ENCODE measurements at regions not wholly inside any gene's neighbourhood (a gene's known extent, or its start where the extent isn't known, plus 50 kb on each side); places are given as distances from the start of the nearest gene placed in this dataset.

GRCh38 chr20:12906361-12906760 is 102.4 kb upstream of the SPTLC3 start:
- no peaks in the 10 kb centered on the region for H3K36me3 Mint-ChIP-seq
- DNase-seq (ENCODE audit: low spot score), result no peak
- H3K4me3 Mint-ChIP-seq, result no peak overlapping the region
- H3K9me3 Mint-ChIP-seq, result no peaks in the 10 kb centered on the region
- no peaks in the 10 kb centered on the region for H3K27me3 Mint-ChIP-seq (ENCODE audit: low read depth)
- no peak for TF ChIP-seq JUN (CRISPR knock-in tag; IDR thresholded peaks at IDR 0.05)
- no peak for TF ChIP-seq RORB (CRISPR knock-in tag; IDR thresholded peaks at IDR 0.05)
- TF ChIP-seq KAT7 (CRISPR knock-in tag; IDR thresholded peaks at IDR 0.05; ENCODE audit: borderline replicate concordance), result no peak
- TF ChIP-seq ATF6 (CRISPR knock-in tag; IDR thresholded peaks at IDR 0.05), result no peak
- no peak for TF ChIP-seq TEAD4 (CRISPR knock-in tag; IDR thresholded peaks at IDR 0.05)
- no peak for TF ChIP-seq ATF2 (CRISPR knock-in tag; IDR thresholded peaks at IDR 0.05; ENCODE audit: borderline replicate concordance, low read depth)
- TF ChIP-seq OVOL2 (CRISPR knock-in tag; IDR thresholded peaks at IDR 0.05; ENCODE audit: borderline replicate concordance), result no peak
- no peak for TF ChIP-seq PRDM15 (CRISPR knock-in tag; IDR thresholded peaks at IDR 0.05)
- no peak for TF ChIP-seq MLX (CRISPR knock-in tag; IDR thresholded peaks at IDR 0.05)
- no peak for TF ChIP-seq RELA (CRISPR knock-in tag; IDR thresholded peaks at IDR 0.05; ENCODE audit: borderline replicate concordance)
- ATAC-seq, result no peak
- H3K27ac Mint-ChIP-seq, result no peak overlapping the region
- ChIA-PET POLR2A (interaction anchor here (0.6 kb wide), 1 partner anchor 58 kb away, joined by 3 read pairs; no protein-coding TSS in a partner anchor), CTCF (no interaction called here)
- H3K4me1 Mint-ChIP-seq, result peaks cover 16% of the 10 kb centered on the region

DNA sequence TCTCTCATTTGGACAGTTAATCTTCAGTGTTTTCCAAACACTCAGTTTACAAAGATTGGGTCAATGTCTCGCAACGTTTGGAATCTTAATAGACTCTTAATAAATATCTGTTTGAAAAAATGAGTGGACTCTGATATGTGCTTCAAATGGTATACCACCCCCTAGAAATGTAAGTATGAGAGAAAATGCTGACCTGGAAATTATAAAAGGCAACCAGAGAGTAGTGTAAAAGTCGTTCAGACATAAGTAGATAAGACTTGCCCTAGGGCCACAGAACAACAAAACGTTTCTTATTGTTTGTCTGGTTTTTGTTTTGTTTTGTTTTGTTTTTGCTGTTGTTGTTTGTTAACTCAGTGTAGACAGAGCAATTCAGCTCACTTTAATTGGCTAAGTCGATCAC is 97.4 kb upstream of the SPTLC3 start:
- H3K27me3 Mint-ChIP-seq (ENCODE audit: low read depth), result peaks cover 2% of the 10 kb centered on the region; the same call in 1 of the 2 replicates
- no peak overlapping the region for H3K27ac Mint-ChIP-seq
- CTCF ChIA-PET, result interaction anchor here (0.5 kb wide), 1 partner anchor 721 kb away, joined by 3 read pairs; no protein-coding TSS in a partner anchor
- ATAC-seq (no peak), DNase-seq (ENCODE audit: low spot score) (no peak)
- POLR2A ChIA-PET, result no interaction called here
- TF ChIP-seq, protein P1, sequence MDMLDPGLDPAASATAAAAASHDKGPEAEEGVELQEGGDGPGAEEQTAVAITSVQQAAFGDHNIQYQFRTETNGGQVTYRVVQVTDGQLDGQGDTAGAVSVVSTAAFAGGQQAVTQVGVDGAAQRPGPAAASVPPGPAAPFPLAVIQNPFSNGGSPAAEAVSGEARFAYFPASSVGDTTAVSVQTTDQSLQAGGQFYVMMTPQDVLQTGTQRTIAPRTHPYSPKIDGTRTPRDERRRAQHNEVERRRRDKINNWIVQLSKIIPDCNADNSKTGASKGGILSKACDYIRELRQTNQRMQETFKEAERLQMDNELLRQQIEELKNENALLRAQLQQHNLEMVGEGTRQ (CRISPR knock-in tag; IDR thresholded peaks at IDR 0.05), result no peak
- TF ChIP-seq CBFB (CRISPR knock-in tag; IDR thresholded peaks at IDR 0.05; ENCODE audit: low read depth) (no peak), NR2C2 (CRISPR knock-in tag; IDR thresholded peaks at IDR 0.05) (no peak), JUN (CRISPR knock-in tag; IDR thresholded peaks at IDR 0.05) (no peak), NFATC4 (CRISPR knock-in tag; IDR thresholded peaks at IDR 0.05) (no peak), ZNF138 (CRISPR knock-in tag; conservative IDR thresholded peaks at IDR 0.05) (no peak), PRDM15 (CRISPR knock-in tag; IDR thresholded peaks at IDR 0.05) (no peak), FOXK1 (CRISPR knock-in tag; IDR thresholded peaks at IDR 0.05) (no peak)
- TF ChIP-seq, protein P2, sequence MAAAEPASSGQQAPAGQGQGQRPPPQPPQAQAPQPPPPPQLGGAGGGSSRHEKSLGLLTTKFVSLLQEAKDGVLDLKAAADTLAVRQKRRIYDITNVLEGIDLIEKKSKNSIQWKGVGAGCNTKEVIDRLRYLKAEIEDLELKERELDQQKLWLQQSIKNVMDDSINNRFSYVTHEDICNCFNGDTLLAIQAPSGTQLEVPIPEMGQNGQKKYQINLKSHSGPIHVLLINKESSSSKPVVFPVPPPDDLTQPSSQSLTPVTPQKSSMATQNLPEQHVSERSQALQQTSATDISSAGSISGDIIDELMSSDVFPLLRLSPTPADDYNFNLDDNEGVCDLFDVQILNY (CRISPR knock-in tag; IDR thresholded peaks at IDR 0.05), result no peak
- TF ChIP-seq, protein P3, sequence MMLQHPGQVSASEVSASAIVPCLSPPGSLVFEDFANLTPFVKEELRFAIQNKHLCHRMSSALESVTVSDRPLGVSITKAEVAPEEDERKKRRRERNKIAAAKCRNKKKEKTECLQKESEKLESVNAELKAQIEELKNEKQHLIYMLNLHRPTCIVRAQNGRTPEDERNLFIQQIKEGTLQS (CRISPR knock-in tag; conservative IDR thresholded peaks at IDR 0.05), result no peak
- no peaks in the 10 kb centered on the region for H3K36me3 Mint-ChIP-seq
- H3K4me3 Mint-ChIP-seq, result no peak overlapping the region
- H3K4me1 Mint-ChIP-seq, result peaks cover 31% of the 10 kb centered on the region
- H3K9me3 Mint-ChIP-seq, result 0 out of 2 replicates have a peak, but pooled peaks cover 3% of the 10 kb centered on the region

All from WTC11 (cell line).